ENCODE measurements at regions not wholly inside any gene's neighbourhood (a gene's known extent, or its start where the extent isn't known, plus 50 kb on each side); places are given as distances from the start of the nearest gene placed in this dataset.

- TF ChIP-seq PITX1 (CRISPR knock-in tag; IDR thresholded peaks at IDR 0.05) (no peak), ASH2L (IDR thresholded peaks at IDR 0.05; ENCODE audit: insufficient read length, low read depth, low read length) (no peak), ZFP36 (IDR thresholded peaks at IDR 0.05; ENCODE audit: borderline replicate concordance, low read depth, low read length, partially characterized antibody) (no peak), ZMYM4 (CRISPR knock-in tag; IDR thresholded peaks at IDR 0.05) (no peak), ZNF556 (CRISPR knock-in tag; IDR thresholded peaks at IDR 0.05; ENCODE audit: borderline replicate concordance) (no peak), MZF1 (CRISPR knock-in tag; IDR thresholded peaks at IDR 0.05; ENCODE audit: borderline replicate concordance) (no peak), ZNF414 (CRISPR knock-in tag; IDR thresholded peaks at IDR 0.05) (no peak), HIVEP1 (CRISPR knock-in tag; IDR thresholded peaks at IDR 0.05) (no peak), ZNF512B (CRISPR knock-in tag; IDR thresholded peaks at IDR 0.05; ENCODE audit: borderline replicate concordance) (no peak), ZBTB8A (CRISPR knock-in tag; IDR thresholded peaks at IDR 0.05; ENCODE audit: borderline replicate concordance, low read depth) (no peak), TEF (CRISPR knock-in tag; IDR thresholded peaks at IDR 0.05) (no peak)
These were observed 284.8 kb upstream of the PPP2R2D start (continued) for GRCh38 chr10:131616040-131616439.
